ENCODE measurements at regions not wholly inside any gene's neighbourhood (a gene's known extent, or its start where the extent isn't known, plus 50 kb on each side); places are given as distances from the start of the nearest gene placed in this dataset.

DNA sequence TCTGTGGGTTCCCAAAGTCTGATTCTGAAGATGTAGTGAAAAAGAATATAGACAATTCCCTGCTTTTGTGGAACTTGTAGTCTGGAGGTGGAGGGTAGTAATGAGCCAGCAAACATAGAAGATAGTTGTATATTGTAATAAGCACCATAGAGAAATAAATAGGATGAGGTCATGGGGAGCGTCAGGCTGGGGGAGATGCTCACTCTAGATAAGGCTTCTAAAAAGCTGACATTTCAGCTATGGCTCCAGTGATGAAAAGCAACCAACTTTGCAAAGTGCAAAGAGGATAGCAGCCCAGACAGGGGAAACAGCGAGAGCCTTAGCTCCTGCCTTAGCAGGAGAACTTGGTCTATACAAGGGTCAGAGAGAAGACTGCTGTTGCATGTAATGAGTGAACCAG is 98.0 kb upstream of the RALGPS2 start:
- ChIA-PET POLR2A (ENCODE audit: partially characterized antibody) (no interaction called here), CTCF (ENCODE audit: partially characterized antibody) (interaction anchor here (1.9 kb wide), 1 partner anchor 84 kb away, joined by 6 read pairs; no protein-coding TSS in a partner anchor)
- Histone ChIP-seq H4K91ac (replicated peaks; ENCODE audit: insufficient read length, low read length) (no peak overlapping the region), H3K14ac (ENCODE audit: insufficient read length) (no peak overlapping the region), H3K23me2 (ENCODE audit: low read depth, low read length) (no peaks in the 10 kb centered on the region), H3K23ac (ENCODE audit: insufficient read length) (no peak overlapping the region), H3K4me2 (ENCODE audit: insufficient read depth in 1 of 2, low read depth in 2 of 2, low read length in 2 of 2) (no peak overlapping the region), H4K5ac (ENCODE audit: insufficient read length, low read depth, low read length) (no peak overlapping the region), H2AFZ (ENCODE audit: low read length) (no peak overlapping the region), H3K79me2 (ENCODE audit: control insufficient read depth in 1 of 2, insufficient read depth in 2 of 2, low read length in 2 of 2) (no peaks in the 10 kb centered on the region), H3K27me3 (replicated peaks in 1 of 4; ENCODE audit: control insufficient read depth in 3 of 4, extremely low read depth in 1 of 4, insufficient read depth in 3 of 4, low read length in 3 of 4) (no peaks in the 10 kb centered on the region), H4K20me1 (replicated peaks in 1 of 2; ENCODE audit: control insufficient read depth in 1 of 2, insufficient read depth in 2 of 2, low read length in 2 of 2) (no peaks in the 10 kb centered on the region), H3K79me1 (ENCODE audit: low read depth, low read length) (no peaks in the 10 kb centered on the region), H3K18ac (ENCODE audit: extremely low read depth, low read length) (no peak overlapping the region), H2BK120ac (replicated peaks; ENCODE audit: low read depth, low read length) (no peak overlapping the region), H3K56ac (replicated peaks; ENCODE audit: insufficient read length, low read depth, low read length) (no peak overlapping the region), H2BK20ac (ENCODE audit: low read length) (no peak overlapping the region), H2BK15ac (ENCODE audit: low read length) (no peak overlapping the region), H3K36me3 (ENCODE audit: control insufficient read depth in 2 of 4, insufficient read depth in 4 of 4, low read length in 3 of 4) (no peaks in the 10 kb centered on the region), H3K27ac (ENCODE audit: low read depth, low read length) (no peak overlapping the region), H4K8ac (ENCODE audit: extremely low read depth, insufficient read depth, low read length) (no peak overlapping the region), H3K9me3 (ENCODE audit: insufficient read depth in 2 of 2, low read depth in 1 of 2, low read length in 1 of 2) (no peaks in the 10 kb centered on the region), H3K9ac (replicated peaks in 1 of 4; ENCODE audit: extremely low read depth in 1 of 4, low read depth in 3 of 4, low read length in 3 of 4) (no peak overlapping the region), H3K4ac (replicated peaks; ENCODE audit: insufficient read length, low read depth, low read length) (no peak overlapping the region), H3K4me1 (replicated peaks in 1 of 4; ENCODE audit: control insufficient read depth in 3 of 4, insufficient read depth in 4 of 4, low read length in 3 of 4) (no peaks in the 10 kb centered on the region), H2AK5ac (ENCODE audit: low read depth, low read length) (no peak overlapping the region), H3K4me3 (ENCODE audit: extremely low read depth in 1 of 4, insufficient read depth in 2 of 4, low read depth in 3 of 4, low read length in 4 of 4) (no peak overlapping the region; a peak in 1 of 8 replicates), H2BK5ac (ENCODE audit: low read depth, low read length) (no peak overlapping the region), H2BK12ac (ENCODE audit: low read depth, low read length) (no peak overlapping the region)
- WGBS, 2 experiments (ENCODE audit: extremely low coverage in 1 of 2, insufficient coverage in 1 of 2, insufficient read length in 1 of 2, insufficient replicate concordance in 2 of 2, low coverage in 1 of 2, low lambda C conversion rate in 2 of 2, missing lambda C conversion rate in 1 of 2), result 81% methylated on average over 2 of the region's 2 CpGs; no CpG with 5 or more reads in 1 of the 2 experiments
- no peak for FAIRE-seq
- DNase-seq (ENCODE audit: low read depth in 1 of 2, low spot score in 2 of 2), result no peak
- TF ChIP-seq E2F6 (IDR thresholded peaks at IDR 0.05) (no peak), EGR1 (IDR thresholded peaks at IDR 0.05; ENCODE audit: borderline replicate concordance, low read depth, low read length) (no peak), CHD2 (IDR thresholded peaks at IDR 0.05; ENCODE audit: low read length) (no peak), KDM1A (IDR thresholded peaks at IDR 0.05; ENCODE audit: borderline replicate concordance, low read length) (no peak), ATF3 (IDR thresholded peaks at IDR 0.05; ENCODE audit: insufficient read depth, low read depth, low read length) (no peak), KDM4A (IDR thresholded peaks at IDR 0.05; ENCODE audit: low read depth, low read length, severe bottlenecking) (no peak), HDAC6 (IDR thresholded peaks at IDR 0.05; ENCODE audit: low read depth, low read length) (no peak), TAF1 (IDR thresholded peaks at IDR 0.05; ENCODE audit: low read depth, low read length) (no peak), CEBPB (IDR thresholded peaks at IDR 0.05; ENCODE audit: low read depth, low read length) (no peak), RAD21 (IDR thresholded peaks at IDR 0.05 in 1 of 2, conservative IDR thresholded peaks at IDR 0.05 in 1 of 2; ENCODE audit: low read depth in 2 of 2, low read length in 2 of 2) (no peak), RXRA (IDR thresholded peaks at IDR 0.05; ENCODE audit: insufficient read depth, low read depth, low read length) (no peak), POU5F1 (IDR thresholded peaks at IDR 0.05; ENCODE audit: low read depth, low read length) (no peak), ASH2L (IDR thresholded peaks at IDR 0.05; ENCODE audit: low read length) (no peak)
- TF ChIP-seq, protein P1, sequence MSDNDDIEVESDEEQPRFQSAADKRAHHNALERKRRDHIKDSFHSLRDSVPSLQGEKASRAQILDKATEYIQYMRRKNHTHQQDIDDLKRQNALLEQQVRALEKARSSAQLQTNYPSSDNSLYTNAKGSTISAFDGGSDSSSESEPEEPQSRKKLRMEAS (IDR thresholded peaks at IDR 0.05), result no peak
